HL-60/S4 (cell line): ENCODE measurements at regions not wholly inside any gene's neighbourhood (a gene's known extent, or its start where the extent isn't known, plus 50 kb on each side); places are given as distances from the start of the nearest gene placed in this dataset.

Source experiments
- in situ Hi-C: fragments of 300-500 bp; cut with MboI; formaldehyde crosslinking; loops from 2 replicates; pipeline ENCODE4 v1.14.3; 2022; ENCODE audit warnings: low sequenced_read_pairs

DNA sequence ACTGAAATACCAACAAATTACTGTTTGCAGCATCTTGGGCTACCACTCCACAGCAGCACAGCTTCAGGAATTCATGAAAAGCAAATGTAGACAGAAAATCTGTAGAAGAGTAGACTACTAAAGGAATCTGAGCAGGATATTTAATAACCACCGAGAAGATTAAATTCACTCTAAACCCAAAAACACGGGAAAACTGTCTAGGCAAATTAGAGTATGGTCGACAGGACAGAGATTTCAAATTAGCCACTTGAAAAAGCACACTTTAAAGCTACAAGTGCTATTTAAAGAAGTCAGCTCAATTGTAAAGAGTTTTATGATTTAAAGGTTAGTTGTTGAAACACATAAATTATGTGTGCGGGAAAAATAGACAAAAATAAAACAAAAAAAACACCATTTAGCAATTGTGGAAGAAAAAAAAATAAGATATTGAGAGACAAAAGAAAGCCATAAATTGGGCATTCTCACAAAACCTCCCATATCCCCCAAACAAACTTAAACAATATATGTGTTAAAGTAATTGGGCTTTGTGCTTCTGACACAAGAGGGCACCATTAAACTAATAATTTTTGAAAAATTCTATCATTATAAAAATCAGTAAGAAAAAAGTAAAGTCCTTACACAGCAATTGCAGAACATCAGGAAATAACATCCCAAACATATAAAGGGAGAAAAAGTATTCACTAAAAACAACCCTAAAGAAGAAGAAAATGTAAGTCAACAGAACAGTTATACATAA, 880.8 kb downstream of the TECRL start:
- in situ Hi-C loops, result no loop called here

DNA sequence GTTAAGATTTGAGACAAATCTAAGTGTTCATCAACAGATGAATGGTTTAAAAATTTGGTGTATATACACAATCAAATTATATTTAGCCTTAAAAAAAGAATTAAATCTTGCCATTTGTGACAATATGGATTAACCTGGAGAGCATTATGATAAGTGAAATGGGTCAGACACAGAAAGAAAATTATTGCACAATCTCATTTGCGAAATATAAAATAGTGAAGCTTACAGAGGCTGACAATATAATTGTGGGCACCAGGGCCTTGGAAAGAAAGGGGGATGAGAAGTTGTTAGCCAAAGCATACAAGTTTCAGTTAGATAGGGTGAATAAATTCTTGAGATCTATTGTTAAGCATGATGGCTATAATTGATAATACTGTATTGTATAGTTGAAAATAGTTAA, 883.0 kb downstream of the TECRL start:
- in situ Hi-C loops, result no loop called here

DNA sequence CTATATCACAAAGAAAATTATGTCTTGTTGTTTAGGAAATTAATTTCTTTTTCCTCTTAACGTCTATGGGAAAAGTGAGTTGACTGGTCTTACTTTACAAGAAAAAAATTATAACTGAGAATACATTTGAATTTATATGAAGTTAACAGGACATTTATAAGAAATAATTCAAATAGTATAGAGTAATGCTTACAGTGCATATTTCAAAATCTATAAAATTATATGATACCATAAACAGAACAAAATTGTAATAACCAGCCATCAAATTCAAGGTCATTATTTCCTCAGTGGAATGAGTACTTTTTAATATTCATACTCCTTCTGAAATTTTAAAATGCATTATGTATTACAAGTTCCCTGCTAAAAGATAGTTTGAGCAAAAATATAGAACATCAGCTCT, 884.5 kb downstream of the TECRL start:
- in situ Hi-C loops, result no loop called here

DNA sequence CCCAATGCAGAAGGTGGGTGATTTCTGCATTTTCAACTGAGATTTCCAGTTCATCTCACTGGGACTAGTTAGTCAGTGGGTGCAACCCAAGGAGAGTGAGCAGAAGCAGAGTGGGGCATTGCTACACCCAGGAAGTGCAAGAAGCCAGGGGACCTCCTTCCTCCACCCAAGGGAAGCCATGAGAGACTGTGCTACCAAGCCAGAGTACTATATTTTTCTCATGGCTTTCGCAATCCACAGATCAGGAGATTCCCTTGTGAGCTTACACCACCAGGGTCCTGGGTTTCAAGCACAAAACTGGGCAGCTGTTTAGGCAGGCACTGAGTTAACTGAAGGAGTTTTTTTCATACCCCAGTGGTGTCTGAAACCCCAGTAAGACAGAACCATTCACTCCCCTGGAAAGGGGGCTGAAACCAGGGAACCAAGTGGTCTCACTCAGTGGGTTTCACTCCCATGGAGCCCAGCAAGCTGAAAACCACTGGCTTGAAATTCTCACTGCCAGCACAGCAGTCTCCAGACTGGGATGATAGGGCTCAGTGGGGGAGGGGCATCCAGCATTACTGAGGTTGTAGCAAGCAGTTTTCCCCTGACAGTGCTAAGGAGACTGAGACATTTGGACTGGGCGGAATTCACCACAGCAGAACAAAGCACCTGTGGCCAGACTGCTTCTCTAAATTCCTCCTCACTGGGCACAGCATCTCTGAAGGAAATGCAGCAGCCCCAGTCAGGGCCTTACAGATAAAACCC, 903.4 kb downstream of the TECRL start:
- in situ Hi-C loops, result no loop called here

DNA sequence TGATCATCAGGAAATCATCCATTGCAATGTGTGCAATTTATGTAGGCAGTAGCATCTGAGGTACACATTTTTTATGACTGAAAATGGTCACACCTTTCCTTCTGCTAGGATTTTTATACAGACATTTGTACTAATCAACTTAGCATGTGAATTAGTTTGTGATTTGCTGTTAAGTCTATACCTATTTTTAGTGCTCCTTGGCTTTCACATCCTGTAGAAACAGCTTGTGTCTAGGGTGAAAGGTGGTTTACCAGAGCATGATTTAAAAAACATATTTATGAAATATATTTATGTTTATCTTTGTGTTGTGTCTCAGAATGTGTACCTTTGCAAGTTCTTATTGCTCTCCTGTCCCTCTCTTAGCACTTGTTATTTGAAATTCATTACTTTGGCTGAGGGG, 916.0 kb downstream of the TECRL start:
- in situ Hi-C loops, result no loop called here

DNA sequence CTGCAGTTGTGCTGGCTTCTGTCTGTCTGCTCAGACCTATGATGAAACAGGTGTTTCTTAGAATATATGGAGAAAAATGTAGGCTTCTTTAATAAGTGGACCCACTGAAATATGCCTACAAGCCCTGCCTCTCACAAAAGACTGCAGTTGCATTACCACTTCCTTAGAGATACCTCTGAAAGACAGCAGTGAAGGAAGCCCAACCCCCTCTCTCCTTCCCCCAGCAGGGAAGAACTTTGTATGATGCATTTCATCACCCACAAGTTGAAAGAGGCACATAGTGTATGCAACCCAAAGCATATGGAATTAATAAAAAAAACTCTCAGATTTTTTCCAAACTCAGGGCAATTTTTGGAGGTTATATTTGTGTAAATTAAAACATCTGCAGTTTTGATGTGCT, 916.7 kb downstream of the TECRL start:
- in situ Hi-C loops, result no loop called here

DNA sequence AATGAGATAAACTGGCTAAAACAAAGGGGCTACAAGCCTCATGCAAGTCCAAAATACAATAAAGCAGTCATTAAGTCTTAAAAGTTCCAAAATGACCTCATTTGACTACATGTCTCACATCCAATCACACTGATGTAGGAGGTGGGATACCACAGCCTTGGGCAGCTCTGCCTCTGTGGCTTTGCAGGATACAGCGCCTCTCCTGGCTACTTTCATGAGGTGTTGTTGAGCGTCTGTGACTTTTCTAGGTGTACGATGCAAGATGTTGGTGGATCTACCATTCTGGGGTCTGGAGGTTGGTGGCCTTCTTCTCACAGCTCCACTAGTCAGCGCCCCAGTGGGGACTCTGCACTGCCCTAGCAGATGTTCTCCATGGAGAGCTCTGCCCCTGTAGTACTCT, 944.9 kb downstream of the TECRL start:
- in situ Hi-C loops, result no loop called here

DNA sequence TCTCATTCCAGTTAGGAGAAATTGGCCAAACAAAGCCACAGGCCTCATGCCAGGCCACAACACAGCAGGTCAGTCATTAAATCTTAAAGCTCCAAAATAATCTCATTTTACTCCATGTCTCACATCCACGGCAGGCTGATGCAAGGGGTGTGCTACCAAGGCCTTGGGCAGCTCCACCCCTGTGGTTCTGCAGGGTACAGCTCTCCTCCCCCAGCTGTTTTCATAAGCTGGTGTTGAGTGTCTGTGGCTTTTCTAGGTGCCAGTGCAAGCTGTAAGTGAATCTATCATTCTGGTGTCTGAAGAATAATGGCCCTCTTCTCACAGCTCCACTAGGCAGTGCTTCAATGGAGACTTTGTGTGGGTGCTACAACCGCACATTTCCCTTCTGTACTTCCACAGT, 949.2 kb downstream of the TECRL start:
- in situ Hi-C loops, result no loop called here

DNA sequence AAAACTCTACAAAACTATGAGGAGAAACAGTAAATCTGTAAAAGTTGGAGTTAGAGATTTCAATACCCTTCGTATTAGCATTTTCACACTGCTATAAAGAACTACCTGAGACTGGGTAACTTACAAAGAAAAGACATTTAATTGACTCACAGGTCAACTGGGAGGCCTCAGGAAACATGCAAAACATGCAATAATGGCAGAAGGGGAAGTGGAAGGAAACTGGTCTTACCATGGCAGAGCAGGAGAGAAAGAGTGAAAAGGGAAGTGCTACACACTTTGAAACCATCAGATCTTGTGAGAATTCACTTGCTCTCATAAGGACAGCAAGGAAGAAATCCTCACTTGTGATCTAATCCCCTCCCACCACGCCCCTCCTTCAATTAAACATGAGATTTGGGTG, 949.9 kb downstream of the TECRL start:
- in situ Hi-C loops, result no loop called here

DNA sequence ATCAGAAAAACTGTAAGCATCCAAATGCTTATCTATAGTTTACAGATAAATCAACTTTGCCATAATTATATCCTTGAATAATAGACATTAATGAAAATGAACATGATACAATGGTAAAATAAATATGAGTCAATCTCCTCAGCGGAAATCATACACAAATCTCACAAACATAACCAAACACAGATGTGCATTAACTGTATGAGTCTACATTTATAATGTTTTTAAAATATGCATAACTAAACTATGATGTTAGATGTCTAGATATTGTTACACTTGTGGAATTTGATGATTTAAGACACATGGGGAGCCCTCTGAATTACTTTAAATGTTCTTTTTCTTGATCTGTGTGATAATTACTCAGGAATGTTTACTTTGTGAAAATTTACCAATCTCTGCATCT, 951.2 kb downstream of the TECRL start:
- in situ Hi-C loops, result no loop called here

DNA sequence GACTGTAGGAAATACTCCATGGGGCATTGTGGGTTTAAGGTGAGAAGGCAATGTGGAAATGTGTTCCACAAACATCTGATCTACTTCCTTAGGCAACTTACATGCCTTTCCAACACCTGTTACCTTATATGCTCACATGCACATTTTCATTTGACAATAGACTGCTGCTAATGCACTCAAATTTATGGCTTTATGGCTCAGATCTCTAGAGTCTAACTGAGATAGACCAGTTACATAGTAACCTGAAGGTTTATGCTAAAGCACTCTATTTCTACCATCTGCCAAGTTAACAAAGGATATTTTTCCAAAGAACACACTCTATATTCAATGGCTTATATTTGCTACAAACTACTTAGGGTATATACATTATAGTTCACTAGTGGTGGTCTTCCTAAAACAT, 969.0 kb downstream of the TECRL start:
- in situ Hi-C loops, result no loop called here

DNA sequence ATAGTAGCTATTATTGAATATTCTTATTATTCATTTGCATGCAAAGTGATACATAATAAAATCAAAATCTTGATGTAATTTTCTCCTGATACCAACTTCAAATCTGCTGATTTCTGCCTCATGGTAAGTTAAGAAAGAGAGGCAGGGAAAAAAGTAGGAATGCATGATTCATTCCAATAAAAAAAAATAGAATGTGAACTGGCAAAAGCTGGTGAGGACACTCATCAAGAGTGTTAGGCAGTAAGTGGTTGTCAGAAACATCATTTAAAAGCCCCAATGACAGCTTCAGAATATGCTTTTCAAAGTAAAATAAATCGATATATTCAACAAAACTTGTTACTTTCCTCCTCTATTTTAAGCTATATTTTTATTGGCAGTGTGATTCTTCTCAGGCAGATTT, 979.1 kb downstream of the TECRL start:
- in situ Hi-C loops, result no loop called here

DNA sequence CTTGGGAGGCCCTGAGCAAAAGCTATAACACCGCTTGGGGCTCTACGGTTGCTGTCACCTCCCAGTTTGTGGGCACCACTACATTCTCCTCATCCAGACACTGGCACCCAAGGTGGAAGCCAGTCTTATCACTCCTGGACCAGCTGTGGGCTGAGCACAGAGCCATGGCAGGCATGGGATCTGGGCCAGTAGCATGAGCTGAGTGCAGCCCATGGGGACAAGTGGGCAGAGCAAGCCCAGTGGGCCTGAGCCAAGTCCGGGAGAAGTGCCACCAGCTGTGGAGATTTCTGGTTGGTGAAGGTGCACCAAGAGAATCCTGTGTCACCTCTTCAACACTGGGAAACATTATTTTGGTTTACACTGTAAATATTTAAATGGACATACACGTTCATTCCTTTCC, 1013.0 kb downstream of the TECRL start:
- in situ Hi-C loops, result no loop called here

DNA sequence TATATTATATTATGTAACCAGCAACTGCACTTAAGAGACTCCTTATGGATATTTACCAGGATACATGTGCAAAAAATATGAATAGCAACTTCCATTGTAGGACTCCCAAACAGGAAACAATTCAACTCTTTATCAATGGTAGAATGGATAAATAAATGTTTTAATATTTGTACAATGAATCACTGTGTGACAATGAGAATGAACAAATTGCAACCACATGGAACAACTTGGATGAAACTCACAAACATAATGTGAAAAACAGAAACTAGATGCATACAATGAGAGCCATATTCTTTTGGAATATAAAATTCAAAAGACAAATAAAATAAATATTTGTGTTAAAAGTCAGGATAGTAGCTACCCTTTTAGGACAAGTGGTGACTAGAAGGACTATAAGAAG, 1015.7 kb downstream of the TECRL start:
- in situ Hi-C loops, result no loop called here

DNA sequence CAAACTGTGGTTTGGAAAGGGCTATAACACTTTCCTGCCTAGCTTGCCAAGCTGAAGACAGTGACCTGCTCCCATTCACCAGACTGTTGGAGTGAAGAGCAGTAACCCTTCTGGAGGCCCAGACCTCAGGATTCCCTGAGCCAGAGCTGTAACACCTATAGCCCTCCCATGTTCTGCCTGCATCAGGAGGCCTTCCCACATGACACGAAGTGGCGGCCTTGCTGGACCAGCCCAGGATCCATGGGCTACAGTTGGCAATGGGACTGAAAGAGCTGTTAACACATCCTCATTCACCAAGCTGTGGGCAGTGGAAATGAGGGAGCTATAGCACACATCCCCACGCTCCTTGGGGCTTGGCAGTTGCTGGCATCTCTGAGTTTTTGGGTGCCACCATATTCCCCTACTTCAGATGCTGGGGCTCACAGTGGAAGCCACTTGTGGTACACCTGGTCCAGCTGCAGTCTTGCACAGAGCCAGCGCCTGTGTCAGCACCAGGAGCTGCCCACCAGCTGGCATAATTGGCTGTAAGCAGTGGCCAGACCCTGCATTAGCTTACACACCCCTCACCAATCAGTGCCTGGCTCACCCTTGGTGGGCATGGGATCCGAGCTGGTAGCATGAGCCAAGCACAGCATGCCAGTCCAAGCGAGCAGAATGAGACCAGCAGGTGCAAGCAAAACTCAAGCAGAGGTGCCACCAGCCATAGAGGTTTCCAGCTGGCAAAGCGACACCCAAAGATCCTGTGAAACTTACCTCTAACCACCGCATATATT, 1029.3 kb downstream of the TECRL start:
- in situ Hi-C loops, result no loop called here

DNA sequence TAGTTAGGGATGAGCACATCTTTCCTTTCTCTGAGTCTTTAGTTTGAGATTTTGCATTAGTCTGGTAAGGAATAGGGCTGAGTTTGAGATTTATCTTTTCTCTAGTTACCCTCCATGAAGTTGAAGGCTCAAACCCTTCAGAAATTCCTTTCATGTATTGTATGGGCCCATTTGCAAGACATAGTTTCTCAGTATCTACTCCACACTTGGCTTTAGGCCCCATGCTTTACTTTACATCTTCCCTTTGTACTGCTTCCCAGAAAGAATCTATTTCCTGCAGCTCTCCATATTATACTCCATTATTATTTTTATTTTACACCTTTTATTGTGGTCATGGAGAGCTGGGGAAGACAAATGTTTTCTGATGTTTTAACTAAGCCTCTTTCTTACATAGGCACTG, 1038.2 kb downstream of the TECRL start:
- in situ Hi-C loops, result no loop called here

DNA sequence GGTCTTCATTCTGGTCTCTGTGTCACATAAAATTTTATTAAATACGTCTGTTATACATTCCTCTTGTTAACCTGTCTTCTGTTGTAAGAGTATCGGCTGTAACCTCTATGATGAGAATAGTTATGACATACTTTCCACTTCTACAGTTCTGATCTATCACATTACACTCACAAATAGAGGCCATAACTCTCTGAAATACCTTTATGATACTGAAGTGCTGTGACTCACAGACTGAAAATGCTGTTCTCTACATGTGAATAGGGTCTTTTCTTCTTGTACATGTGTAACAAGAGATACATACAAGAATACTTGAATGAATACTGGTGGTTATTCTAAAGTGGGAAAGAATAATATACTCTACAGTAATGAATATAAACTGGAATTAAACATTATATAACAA, 1047.6 kb downstream of the TECRL start:
- in situ Hi-C loops, result no loop called here

DNA sequence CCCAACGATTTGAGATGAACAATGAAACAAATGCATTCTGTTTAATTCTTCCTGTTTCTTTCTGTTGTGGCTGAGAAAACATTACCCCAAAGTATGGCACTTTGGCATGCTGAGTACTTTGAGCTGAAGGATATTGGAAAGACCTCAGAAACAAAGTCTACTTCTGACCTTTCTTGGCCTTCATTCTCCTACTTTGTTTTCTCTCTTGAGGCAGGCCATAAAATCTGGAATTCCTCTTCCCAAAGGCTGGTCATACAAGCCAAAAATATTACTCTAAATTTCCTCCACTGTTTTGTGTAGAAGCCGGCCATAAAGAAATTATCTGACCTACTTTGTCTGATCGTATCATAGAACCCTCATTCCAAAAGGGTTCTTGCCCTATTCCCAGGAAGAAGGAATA, 1048.2 kb downstream of the TECRL start:
- in situ Hi-C loops, result no loop called here

DNA sequence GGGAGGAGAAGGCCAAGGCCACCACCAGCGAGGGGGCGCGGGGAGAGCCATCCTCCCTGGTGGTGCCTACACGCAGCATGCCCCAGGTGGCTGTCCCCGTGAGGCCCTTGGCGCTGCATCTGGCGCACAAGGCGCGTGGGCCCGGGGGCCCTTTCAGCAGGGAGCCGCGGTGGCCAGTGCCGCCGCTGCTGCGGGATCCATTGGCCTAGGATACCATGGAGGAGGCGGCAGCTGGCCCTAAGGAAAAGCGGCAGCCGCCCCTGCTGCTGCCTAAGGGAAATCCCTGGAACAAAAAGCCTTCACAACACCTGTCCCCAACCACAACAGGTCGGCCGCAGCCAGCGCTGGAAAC, 1059.6 kb downstream of the TECRL start:
- in situ Hi-C loops, result no loop called here

DNA sequence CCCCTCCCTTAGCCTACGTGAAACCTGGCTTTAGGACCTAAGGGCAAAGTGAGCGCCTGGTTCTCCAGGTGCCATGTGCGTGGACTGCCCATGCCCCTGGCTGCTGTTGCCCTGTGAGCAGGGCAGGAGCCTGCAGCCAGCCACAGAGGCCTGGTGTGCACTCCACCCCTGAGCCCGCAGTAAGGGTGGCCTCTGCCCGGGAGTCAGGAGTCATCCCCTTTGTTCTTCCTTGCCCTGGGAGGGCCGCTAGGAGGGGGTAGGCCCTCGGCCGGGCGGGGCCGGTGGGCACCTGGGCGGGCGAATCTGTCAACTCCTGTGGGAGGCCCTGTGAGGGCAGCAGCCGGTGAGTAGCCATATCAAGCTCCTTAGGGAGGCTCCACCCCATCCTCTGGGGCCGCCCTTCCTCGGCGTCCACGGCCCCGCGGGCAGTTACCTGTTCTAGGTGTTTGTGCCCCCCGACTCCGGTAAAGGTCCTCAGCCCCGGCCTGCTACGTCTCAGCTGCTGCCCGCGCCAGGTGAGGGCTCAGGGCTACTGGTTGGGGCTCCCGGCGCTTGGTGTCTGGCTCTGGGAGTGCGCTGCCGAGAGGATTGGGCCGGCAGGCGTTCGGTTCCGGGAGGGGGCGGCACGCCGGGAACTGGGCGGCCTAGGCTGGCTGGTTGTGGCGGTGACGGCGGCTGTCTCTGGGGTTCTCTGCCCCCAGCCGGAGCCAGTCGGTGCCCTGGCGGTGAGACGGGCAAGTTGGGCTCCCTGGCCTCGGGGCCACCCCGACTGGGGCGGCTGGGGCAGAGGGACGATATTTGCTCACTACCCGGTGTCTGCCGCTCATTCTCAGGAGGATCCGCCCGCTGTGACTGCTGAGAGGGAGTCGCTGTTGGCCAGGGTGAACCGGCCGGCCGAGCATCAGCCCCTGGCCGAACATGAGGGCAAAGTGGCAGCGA, 1060.2 kb downstream of the TECRL start:
- in situ Hi-C loops, result no loop called here

DNA sequence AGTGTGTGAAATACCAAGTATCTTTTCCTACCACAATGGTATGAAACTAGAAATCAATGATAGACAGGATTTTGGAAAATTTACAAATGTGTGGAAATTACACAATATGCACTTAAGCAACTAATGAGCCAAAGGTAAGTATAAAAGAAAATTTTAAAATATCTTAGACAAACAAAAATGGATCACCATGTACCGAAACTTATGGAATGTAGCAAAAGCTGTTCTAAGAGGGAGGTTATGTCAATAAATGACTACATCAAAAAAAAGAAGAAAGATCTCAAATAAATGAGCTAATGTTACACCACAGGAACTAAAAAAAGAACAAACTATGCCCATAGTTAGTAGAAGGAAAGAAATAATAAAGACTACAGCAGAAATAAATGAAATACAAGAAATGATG, 1084.1 kb downstream of the TECRL start:
- in situ Hi-C loops, result no loop called here
